ENCODE measurements at regions not wholly inside any gene's neighbourhood (a gene's known extent, or its start where the extent isn't known, plus 50 kb on each side); places are given as distances from the start of the nearest gene placed in this dataset.

DNA sequence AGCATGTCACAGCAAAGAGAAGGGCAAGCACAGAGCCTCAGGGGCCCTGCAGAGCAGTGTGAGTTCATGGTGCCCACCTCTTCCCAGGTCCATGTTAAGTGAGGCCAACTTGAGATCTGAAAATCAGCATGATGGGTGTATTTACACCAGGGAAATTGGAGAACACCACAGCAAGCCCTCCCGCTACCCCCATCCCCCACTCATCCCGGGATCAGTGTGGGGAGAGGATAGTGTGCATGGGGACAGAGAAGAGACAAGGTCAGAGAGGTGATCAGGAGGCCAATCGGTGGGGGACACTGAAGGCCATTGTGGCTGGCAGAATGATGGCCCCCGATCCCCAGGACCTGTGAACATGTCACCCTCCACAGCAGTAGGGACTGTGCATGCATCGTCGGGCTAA lies 54.7 kb downstream of the PTGR3 start:
- DNase-seq (ENCODE audit: low read depth) = no peak

GRCh38 chr18:75143851-75144250 lies 65.1 kb downstream of the PTGR3 start:
- DNase-seq (ENCODE audit: low read depth) = no peak
- TF ChIP-seq CTCF (IDR thresholded peaks at IDR 0.05; ENCODE audit: insufficient read depth, low read depth, low read length, missing control alignments) = no peak
- H3K4me3 ChIP-seq (ENCODE audit: low read depth, low read length) = no peak overlapping the region

More for the DNA sequence above, 54.7 kb downstream of the PTGR3 start:
- TF ChIP-seq CTCF (IDR thresholded peaks at IDR 0.05; ENCODE audit: insufficient read depth, low read depth, low read length, missing control alignments) = no peak
- no peak overlapping the region for H3K4me3 ChIP-seq (ENCODE audit: low read depth, low read length)

- no peak for TF ChIP-seq CTCF (IDR thresholded peaks at IDR 0.05; ENCODE audit: insufficient read depth, low read depth, low read length, missing control alignments)
- no peak overlapping the region for H3K4me3 ChIP-seq (ENCODE audit: low read depth, low read length)
- DNase-seq (ENCODE audit: low read depth) = no peak
Measured at GRCh38 chr18:75142677-75143076, 66.3 kb downstream of the PTGR3 start.

- DNase-seq (ENCODE audit: low read depth) = no peak
- no peak overlapping the region for H3K4me3 ChIP-seq (ENCODE audit: low read depth, low read length)
- no peak for TF ChIP-seq CTCF (IDR thresholded peaks at IDR 0.05; ENCODE audit: insufficient read depth, low read depth, low read length, missing control alignments)
Measured at GRCh38 chr18:75141734-75142133, 67.2 kb downstream of the PTGR3 start.

GRCh38 chr18:75141166-75141565 lies 67.8 kb downstream of the PTGR3 start:
- no peak for TF ChIP-seq CTCF (IDR thresholded peaks at IDR 0.05; ENCODE audit: insufficient read depth, low read depth, low read length, missing control alignments)
- no peak overlapping the region for H3K4me3 ChIP-seq (ENCODE audit: low read depth, low read length)

GRCh38 chr18:75140296-75140695 lies 68.6 kb downstream of the PTGR3 start:
- DNase-seq (ENCODE audit: low read depth) = no peak

More at GRCh38 chr18:75141166-75141565, 67.8 kb downstream of the PTGR3 start:
- no peak for DNase-seq (ENCODE audit: low read depth)

More at GRCh38 chr18:75140296-75140695, 68.6 kb downstream of the PTGR3 start:
- no peak overlapping the region for H3K4me3 ChIP-seq (ENCODE audit: low read depth, low read length)
- TF ChIP-seq CTCF (IDR thresholded peaks at IDR 0.05; ENCODE audit: insufficient read depth, low read depth, low read length, missing control alignments) = no peak
